BLaER1 treated with 17β-estradiol and CSF1 and Interleukin-3, amounts not matched to agents 10 nM and 100 nM (cell line): ENCODE measurements at regions not wholly inside any gene's neighbourhood (a gene's known extent, or its start where the extent isn't known, plus 50 kb on each side); places are given as distances from the start of the nearest gene placed in this dataset.
"Not testable (repeated sequence)": the region's sequence is repeated elsewhere in the genome, so short reads cannot be mapped to it uniquely, and the experiment has no call there.

Experiments
- H3K27ac ChIP-seq, 11 experiments: shearing (Covaris generic); formaldehyde crosslinking; 2 replicates each; pipeline ENCODE4 v1.8.1; 2022
- H3K27me3 ChIP-seq, 11 experiments: shearing (Covaris generic); formaldehyde crosslinking; 2 replicates each; pipeline ENCODE4 v1.8.1; 2022
- H3K36me3 ChIP-seq, 11 experiments: shearing (Covaris generic); formaldehyde crosslinking; 2 replicates each; pipeline ENCODE4 v1.8.1; 2022
- H3K4me1 ChIP-seq, 10 experiments: shearing (Covaris generic); formaldehyde crosslinking; 2 replicates each; pipeline ENCODE4 v1.8.1; 2022
- H3K4me2 ChIP-seq, 11 experiments: shearing (Covaris generic); formaldehyde crosslinking; 2 replicates each; pipeline ENCODE4 v1.8.1; 2022
- H3K4me3 ChIP-seq, 10 experiments: shearing (Covaris generic); formaldehyde crosslinking; 2 replicates each; pipeline ENCODE4 v1.8.1; 2022
- H3K9ac ChIP-seq, 11 experiments: shearing (Covaris generic); formaldehyde crosslinking; 2 replicates each; pipeline ENCODE4 v1.8.1; 2022
- H3K9me3 ChIP-seq, 11 experiments: shearing (Covaris generic); formaldehyde crosslinking; replicated peaks in 1 of 11; 2 replicates each; pipeline ENCODE4 v1.8.1; 2022
- H4K20me1 ChIP-seq, 11 experiments: shearing (Covaris generic); formaldehyde crosslinking; 2 replicates each; pipeline ENCODE4 v1.8.1; 2022
- Cebpa-rat ChIP-seq, 11 experiments: shearing (Covaris generic); IDR thresholded peaks; 2 replicates each; pipeline ENCODE4 v1.8.1; 2022

GRCh38 chr16:26595199-26595598 lies 471.5 kb upstream of the C16orf82 start:
- Histone ChIP-seq H3K36me3 (no peaks in the 10 kb centered on the region), H3K9ac (no peak overlapping the region), H3K27ac (no peak overlapping the region), H3K4me3 (no peak overlapping the region), H3K4me1 (peaks cover 0 to 23% (median 7%) of the 10 kb centered on the region in 10 experiments; a peak in 12 of 20 replicates), H3K9me3 (no peaks in the 10 kb centered on the region), H3K27me3 (no peaks in the 10 kb centered on the region), H4K20me1 (no peaks in the 10 kb centered on the region), H3K4me2 (no peak overlapping the region)
- TF ChIP-seq Cebpa-rat (IDR thresholded peaks at IDR 0.05), result no peak

- not testable (repeated sequence) for H3K27me3 ChIP-seq, H3K4me3 ChIP-seq
Measured at GRCh38 chr16:26596033-26596432, 470.7 kb upstream of the C16orf82 start.

GRCh38 chr16:26598061-26598460 lies 468.7 kb upstream of the C16orf82 start:
- 0 out of 22 replicates have a peak, but pooled peaks of 1 of the 11 experiments have one; percentile 32 for TF ChIP-seq Cebpa-rat (IDR thresholded peaks at IDR 0.05)
- Histone ChIP-seq H3K27ac (peak overlapping the region in 2 of 11 experiments; percentile 15 to 27; a peak in 1 of 22 replicates), H3K4me2 (peak overlapping the region in 9 of 11 experiments; percentile 1 to 57 (median 41); a peak in 15 of 22 replicates)

More at GRCh38 chr16:26596033-26596432, 470.7 kb upstream of the C16orf82 start:
- H3K4me2 ChIP-seq, H4K20me1 ChIP-seq, H3K27ac ChIP-seq, H3K9ac ChIP-seq, H3K9me3 ChIP-seq, H3K36me3 ChIP-seq: not testable (repeated sequence)
- H3K4me1 ChIP-seq, result peaks cover 2 to 23% (median 7%) of the 10 kb centered on the region in 10 experiments; a peak in 13 of 20 replicates

GRCh38 chr16:26598998-26599784 lies 467.5 kb upstream of the C16orf82 start:
- no peaks in the 10 kb centered on the region for H3K27me3 ChIP-seq
- H3K4me2 ChIP-seq, result peak overlapping the region in 2 of 11 experiments; percentile 3 to 18; a peak in 1 of 22 replicates
- H3K9ac ChIP-seq, result no peak overlapping the region
- H4K20me1 ChIP-seq, result no peaks in the 10 kb centered on the region
- no peak overlapping the region for H3K4me3 ChIP-seq
- H3K36me3 ChIP-seq, result no peaks in the 10 kb centered on the region
- no peaks in the 10 kb centered on the region for H3K9me3 ChIP-seq
- H3K27ac ChIP-seq, result peak overlapping the region in 5 of 11 experiments; percentile 0 to 52 (median 15); a peak in 5 of 22 replicates
- H3K4me1 ChIP-seq, result peaks cover 14 to 38% (median 17%) of the 10 kb centered on the region in 10 experiments
- no peak for TF ChIP-seq Cebpa-rat (IDR thresholded peaks at IDR 0.05)

More at GRCh38 chr16:26598061-26598460, 468.7 kb upstream of the C16orf82 start:
- no peak overlapping the region for H3K9ac ChIP-seq
- no peaks in the 10 kb centered on the region for H3K9me3 ChIP-seq
- H3K4me1 ChIP-seq, result peaks cover 5 to 30% (median 9%) of the 10 kb centered on the region in 10 experiments; a peak in 14 of 20 replicates
- H4K20me1 ChIP-seq, result no peaks in the 10 kb centered on the region
- no peaks in the 10 kb centered on the region for H3K36me3 ChIP-seq
- H3K4me3 ChIP-seq, result no peak overlapping the region
- H3K27me3 ChIP-seq, result no peaks in the 10 kb centered on the region

- H3K4me1 ChIP-seq, result peaks cover 15 to 43% (median 22%) of the 10 kb centered on the region in 10 experiments
- TF ChIP-seq Cebpa-rat (IDR thresholded peaks at IDR 0.05), result no peak
- 0 out of 22 replicates have a peak overlapping the region, but pooled peaks of 2 of the 11 experiments have one; percentile 3 to 14 for H3K4me2 ChIP-seq
- no peak overlapping the region for H3K4me3 ChIP-seq
- H3K36me3 ChIP-seq, result no peaks in the 10 kb centered on the region
- no peak overlapping the region for H3K27ac ChIP-seq
- no peaks in the 10 kb centered on the region for H4K20me1 ChIP-seq
- no peaks in the 10 kb centered on the region for H3K27me3 ChIP-seq
- H3K9me3 ChIP-seq, result no peaks in the 10 kb centered on the region
- H3K9ac ChIP-seq, result no peak overlapping the region
Measured at GRCh38 chr16:26599785-26600104, 467.0 kb upstream of the C16orf82 start.

GRCh38 chr16:26601335-26601734 lies 465.4 kb upstream of the C16orf82 start:
- Histone ChIP-seq H3K9me3 (no peaks in the 10 kb centered on the region), H3K4me1 (peaks cover 28 to 59% (median 38%) of the 10 kb centered on the region in 10 experiments), H3K4me3 (no peak overlapping the region), H3K9ac (no peak overlapping the region), H3K27me3 (no peaks in the 10 kb centered on the region), H4K20me1 (no peaks in the 10 kb centered on the region), H3K36me3 (no peaks in the 10 kb centered on the region), H3K4me2 (peak overlapping the region in 3 of 11 experiments; percentile 5 to 26 (median 12); a peak in 1 of 22 replicates), H3K27ac (no peak overlapping the region)
- no peak for TF ChIP-seq Cebpa-rat (IDR thresholded peaks at IDR 0.05)

- Histone ChIP-seq H3K36me3 (no peaks in the 10 kb centered on the region), H3K9me3 (peaks cover 0 to 18% (median 8%) of the 10 kb centered on the region in 11 experiments; a peak in 13 of 22 replicates), H3K4me1 (peaks cover 26 to 63% (median 53%) of the 10 kb centered on the region in 10 experiments), H3K4me3 (peak overlapping the region in 7 of 10 experiments; percentile 22 to 39 (median 36); a peak in 11 of 20 replicates), H4K20me1 (no peaks in the 10 kb centered on the region), H3K27ac (peak overlapping the region in 9 of 11 experiments; percentile 6 to 75 (median 64); a peak in 18 of 22 replicates), H3K27me3 (no peaks in the 10 kb centered on the region), H3K4me2 (peak overlapping the region; percentile 71 to 89 (median 85)), H3K9ac (peak overlapping the region in 9 of 11 experiments; percentile 28 to 68 (median 61); a peak in 16 of 22 replicates)
- no peak for TF ChIP-seq Cebpa-rat (IDR thresholded peaks at IDR 0.05)
Measured at GRCh38 chr16:26605626-26606271, 461.0 kb upstream of the C16orf82 start.

- no peaks in the 10 kb centered on the region for H3K36me3 ChIP-seq
- H3K27me3 ChIP-seq, result no peaks in the 10 kb centered on the region
- no peak for TF ChIP-seq Cebpa-rat (IDR thresholded peaks at IDR 0.05)
- H3K4me2 ChIP-seq, result peak overlapping the region; percentile 71 to 89 (median 85)
- peak overlapping the region in 5 of 11 experiments; percentile 43 to 68 (median 64); a peak in 8 of 22 replicates for H3K9ac ChIP-seq
- H3K4me1 ChIP-seq, result peaks cover 26 to 57% (median 48%) of the 10 kb centered on the region in 10 experiments
- H3K27ac ChIP-seq, result peak overlapping the region in 8 of 11 experiments; percentile 55 to 75 (median 66); a peak in 11 of 22 replicates
- no peaks in the 10 kb centered on the region for H4K20me1 ChIP-seq
- peaks cover 0 to 18% (median 8%) of the 10 kb centered on the region in 11 experiments; a peak in 13 of 22 replicates for H3K9me3 ChIP-seq
- H3K4me3 ChIP-seq, result peak overlapping the region in 7 of 10 experiments; percentile 22 to 39 (median 36); a peak in 10 of 20 replicates
Measured at GRCh38 chr16:26606381-26607150, 460.2 kb upstream of the C16orf82 start.
